ENCODE measurements at regions not wholly inside any gene's neighbourhood (a gene's known extent, or its start where the extent isn't known, plus 50 kb on each side); places are given as distances from the start of the nearest gene placed in this dataset.
"Not testable (repeated sequence)": the region's sequence is repeated elsewhere in the genome, so short reads cannot be mapped to it uniquely, and the experiment has no call there.

GRCh38 chr21:21860888-21861287 lies 862.7 kb downstream of the NCAM2 start:
- DNase-seq, result no peak

GRCh38 chr21:21864321-21864840 lies 866.2 kb downstream of the NCAM2 start:
- no peak for DNase-seq

DNA sequence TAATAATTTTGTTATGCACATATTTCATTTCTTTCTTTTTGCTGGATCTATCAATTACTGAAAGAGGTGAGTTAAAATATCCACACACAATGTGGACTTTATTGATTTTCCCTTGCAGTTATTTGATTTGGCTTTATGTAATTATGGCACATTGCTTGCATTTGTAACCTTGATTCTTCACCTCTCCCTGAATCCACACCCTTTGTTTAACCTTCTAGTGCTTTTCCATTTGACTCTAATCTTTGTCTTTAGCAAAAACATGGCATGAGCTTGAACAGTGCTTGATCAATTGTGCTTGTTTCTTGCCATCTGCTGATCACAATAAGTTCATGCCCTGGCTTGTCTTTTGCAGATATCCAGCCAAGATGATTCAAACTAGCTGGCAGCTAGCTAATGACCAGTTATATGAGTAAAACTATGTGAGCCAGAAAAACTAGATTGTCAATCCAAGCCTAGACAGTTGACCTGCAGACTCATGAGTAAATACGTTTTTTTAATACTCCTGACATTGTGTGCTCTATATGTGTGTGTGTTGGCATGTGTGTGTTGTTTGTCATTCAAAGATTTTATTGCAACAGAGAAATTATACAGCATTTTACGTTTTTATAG lies 899.2 kb downstream of the NCAM2 start:
- no peak for DNase-seq

- no peak for DNase-seq
Observed at GRCh38 chr21:21898801-21899200, 900.6 kb downstream of the NCAM2 start.

DNA sequence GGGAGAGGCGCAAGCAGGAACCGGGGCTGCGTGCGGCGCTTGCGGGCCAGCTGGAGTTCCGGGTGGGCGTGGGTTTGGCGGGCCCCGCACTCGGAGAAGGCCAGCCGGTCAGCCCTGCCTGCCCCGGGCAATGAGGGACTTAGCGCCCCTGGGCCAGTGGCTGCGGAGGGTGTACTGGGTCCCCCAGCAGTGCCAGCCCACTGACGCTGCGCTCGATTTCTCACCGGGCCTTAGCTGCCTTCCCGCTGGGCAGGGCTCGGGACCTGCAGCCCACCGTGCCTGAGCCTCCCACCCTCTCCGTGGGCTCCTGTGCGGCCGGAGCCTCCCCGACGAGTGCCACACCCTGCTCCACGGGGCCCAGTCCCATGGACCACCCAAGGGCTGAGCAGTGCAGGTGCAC lies 904.2 kb downstream of the NCAM2 start:
- DNase-seq, result not testable (repeated sequence)

DNA sequence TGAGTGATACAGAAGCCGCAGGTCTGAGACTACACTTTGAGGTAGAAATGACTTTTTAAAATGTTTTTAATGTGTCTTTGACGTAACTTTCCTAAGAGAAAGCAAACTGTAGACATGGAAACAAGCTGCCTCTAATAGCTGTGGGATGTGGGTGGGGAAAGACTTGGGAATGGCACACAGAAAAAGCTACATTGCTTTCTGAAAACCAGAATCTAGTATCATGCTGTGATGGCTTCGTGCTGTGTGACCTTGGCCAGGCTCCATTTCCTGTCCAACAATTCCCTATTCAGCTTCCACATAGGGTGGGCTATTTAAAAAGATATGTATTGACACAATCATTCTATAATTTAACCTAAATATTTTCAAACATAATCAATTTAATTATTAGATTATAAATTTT lies 909.1 kb downstream of the NCAM2 start:
- no peak for DNase-seq

DNA sequence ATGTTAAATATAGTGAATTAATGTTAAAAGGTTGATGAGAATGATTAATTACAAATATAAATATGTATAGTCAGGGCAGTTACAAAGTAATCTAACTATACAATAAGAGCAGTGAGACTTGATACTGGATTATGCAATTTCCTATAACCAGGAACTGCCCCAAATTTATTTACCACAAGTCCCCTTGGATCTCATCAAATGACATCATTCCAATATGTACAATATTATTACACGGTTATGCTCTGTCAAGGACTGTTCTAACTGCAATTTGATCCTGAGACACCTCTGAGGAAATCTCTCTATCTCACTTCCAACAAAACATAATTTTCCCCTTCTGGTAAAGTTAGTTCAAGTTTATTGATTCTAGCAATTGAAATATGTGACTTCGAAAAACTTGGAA lies 917.6 kb downstream of the NCAM2 start:
- no peak for DNase-seq

GRCh38 chr21:21921410-21922232 lies 923.4 kb downstream of the NCAM2 start:
- DNase-seq, result peak; percentile 51

DNA sequence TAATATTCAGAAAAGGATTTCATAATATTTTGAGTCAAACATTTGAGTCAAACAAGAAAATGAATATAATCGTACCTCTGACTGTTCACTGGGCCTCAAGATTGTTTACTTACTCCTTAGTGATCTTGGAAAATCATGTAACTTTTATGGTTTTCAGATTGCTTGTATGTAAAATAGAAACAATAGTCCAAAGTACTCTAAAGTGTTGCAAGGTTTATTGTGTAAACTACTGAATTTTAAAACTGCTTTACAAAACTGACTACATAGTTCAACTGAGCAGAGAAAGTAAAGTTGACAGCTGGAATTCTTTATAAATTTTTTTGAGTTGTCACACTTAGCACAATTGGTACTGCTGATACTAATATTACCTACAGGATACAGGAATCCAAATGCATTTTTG lies 931.0 kb downstream of the NCAM2 start:
- DNase-seq, result no peak

GRCh38 chr21:21929789-21930188 lies 931.6 kb downstream of the NCAM2 start:
- DNase-seq, result no peak

DNA sequence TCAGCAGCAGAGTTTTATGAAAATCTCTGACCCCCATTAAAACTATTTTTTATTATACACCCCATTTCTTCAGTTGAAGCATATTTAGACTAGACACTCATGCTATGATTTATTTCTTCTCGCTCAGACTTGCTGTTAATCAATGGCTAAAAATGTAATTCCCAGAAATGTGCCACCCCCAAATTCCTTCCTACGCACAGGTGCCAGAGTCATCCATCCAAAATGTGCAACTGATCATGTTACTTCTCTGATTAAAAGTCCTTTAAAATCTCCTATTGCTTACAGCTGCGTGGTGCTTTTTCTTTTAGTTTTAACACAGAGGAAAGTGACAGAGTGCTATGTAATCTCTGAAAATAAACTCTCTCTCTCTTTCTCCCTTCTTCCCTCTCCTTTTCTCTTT lies 954.4 kb downstream of the NCAM2 start:
- no peak for DNase-seq

GRCh38 chr21:21955204-21955603 lies 957.0 kb downstream of the NCAM2 start:
- no peak for DNase-seq

DNA sequence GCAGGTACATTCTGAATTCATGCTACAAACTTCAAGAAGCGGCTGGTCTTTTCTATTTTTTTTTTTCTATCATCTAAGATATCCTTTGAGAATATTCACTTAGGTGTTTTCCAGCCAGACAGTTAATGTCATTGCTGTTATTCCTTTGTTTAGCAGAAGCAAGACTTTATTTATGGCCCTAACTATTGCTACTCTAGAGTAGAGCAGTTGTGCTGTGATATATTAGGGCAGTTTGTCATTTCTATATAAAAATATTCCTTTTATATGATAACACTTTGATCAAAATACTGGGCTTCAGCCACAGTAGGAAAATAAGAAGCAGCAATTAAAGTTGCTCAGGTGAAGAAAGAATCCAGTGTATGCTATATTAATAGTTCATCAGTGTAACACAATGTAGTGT lies 959.3 kb downstream of the NCAM2 start:
- DNase-seq, result no peak

- DNase-seq, result no peak
Observed at GRCh38 chr21:21963911-21964310, 965.7 kb downstream of the NCAM2 start.

GRCh38 chr21:21968810-21969209 lies 970.6 kb downstream of the NCAM2 start:
- DNase-seq, result no peak

GRCh38 chr21:21969211-21969610 lies 971.0 kb downstream of the NCAM2 start:
- no peak for DNase-seq

DNA sequence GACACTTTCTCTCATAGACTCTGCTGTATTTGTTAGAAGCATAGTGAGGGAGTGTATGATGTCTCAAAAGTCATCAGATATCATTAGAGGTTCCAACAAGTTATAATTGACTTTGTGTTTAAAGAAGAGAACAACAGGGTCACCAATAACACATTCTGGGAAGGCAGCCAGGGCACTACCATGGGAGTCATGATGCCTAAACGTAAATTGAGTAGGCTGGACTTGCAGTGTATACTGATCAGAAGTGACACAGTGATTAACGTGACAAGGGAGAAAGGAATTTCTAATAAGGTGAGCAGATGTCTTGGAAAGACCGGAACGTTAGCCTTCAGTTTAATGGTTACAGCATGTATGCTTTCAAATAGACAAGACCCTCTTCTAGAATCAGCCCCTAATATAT lies 973.2 kb downstream of the NCAM2 start:
- no peak for DNase-seq

- DNase-seq, result no peak
Observed at GRCh38 chr21:21973806-21974205, 975.6 kb downstream of the NCAM2 start.

DNA sequence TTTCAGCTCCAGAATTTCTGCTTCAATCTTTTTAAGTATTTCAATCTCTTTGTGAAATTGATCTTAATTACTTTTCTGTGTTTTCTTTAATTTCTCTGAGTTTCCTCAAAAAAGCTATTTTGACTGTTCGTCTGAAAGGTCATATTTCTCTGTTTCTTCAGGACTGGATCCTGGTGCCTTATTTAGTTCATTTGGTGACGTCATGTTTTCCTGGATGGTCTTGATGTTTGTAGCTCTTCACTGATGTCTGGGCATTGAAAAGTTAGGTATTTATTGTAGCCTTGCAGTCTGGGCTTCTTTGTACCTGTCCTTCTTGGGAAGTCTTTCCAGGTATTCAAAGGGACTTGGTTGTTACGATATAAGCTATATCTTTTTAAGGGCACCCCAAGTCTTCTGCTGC lies 998.7 kb downstream of the NCAM2 start:
- DNase-seq, result no peak

DNA sequence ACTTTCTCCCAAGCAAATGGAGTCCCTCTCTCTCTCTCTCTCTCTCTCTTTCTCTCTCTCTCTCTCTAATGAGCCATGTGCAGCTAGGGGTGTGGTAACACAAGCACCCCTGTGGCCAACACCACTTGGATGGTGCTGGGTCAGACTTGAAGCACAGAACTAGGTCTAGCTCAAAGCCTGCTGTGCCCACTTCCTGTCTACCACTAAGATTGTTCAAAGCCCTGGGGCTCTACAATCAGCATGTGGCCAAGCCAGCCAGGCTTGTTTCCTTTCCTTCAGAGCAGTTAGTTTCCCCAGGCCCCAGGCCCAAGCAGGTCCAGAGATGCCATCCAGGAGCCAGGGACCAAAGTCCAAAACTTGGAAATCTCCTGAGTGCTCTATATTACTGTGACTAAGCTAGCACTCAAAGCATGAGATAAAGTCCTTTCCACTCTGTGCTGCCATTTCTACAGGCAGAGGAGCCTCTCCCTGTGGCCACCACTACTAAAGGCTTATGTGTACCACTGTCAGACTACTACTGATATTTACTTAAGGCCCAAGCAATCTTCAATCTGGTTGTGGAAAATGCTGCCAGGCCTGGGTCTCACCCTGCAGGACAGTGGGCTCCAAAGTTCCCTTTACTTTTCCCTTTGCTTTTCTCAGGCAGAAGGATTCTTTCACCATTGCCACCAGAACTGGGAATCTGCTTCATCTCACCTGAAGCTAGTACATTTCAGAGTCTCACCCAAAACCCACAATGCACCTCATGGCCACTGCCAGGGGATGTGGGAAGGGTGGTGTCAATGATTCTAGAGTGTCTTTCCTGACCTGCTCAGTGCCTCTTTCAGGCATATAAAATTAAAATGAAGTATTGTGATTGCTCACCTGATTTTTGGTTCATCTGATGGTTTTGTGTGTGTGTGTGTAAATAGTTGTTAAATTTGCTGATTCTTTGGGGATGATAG lies 999.5 kb downstream of the NCAM2 start:
- no peak for DNase-seq

- DNase-seq, result no peak
Observed at GRCh38 chr21:22019766-22020165, 1021.6 kb downstream of the NCAM2 start.

DNA sequence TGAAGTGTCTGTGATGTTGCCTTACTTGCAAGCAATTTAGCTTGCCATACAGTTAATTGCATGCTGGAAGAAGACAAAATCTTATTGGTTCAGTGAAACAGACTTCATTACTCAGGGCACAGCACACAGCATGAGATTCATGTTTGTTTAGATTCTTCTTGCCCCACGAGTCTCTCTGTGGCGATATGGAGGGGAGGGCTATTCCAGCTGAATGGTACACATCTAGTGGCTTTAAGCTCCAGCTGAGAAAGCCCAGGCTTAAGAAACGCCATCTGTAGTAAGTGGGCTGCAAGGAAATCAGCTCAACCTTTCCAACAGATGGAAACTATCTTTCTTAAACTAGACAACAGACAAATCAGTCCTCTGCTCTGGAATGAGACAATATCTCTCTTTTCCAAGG lies 1022.0 kb downstream of the NCAM2 start:
- no peak for DNase-seq

- not testable (repeated sequence) for DNase-seq
Observed at GRCh38 chr21:22023896-22024295, 1025.7 kb downstream of the NCAM2 start.

All from NCI-H1048 (cell line).